PC-9 (cell line): ENCODE measurements at regions not wholly inside any gene's neighbourhood (a gene's known extent, or its start where the extent isn't known, plus 50 kb on each side); places are given as distances from the start of the nearest gene placed in this dataset.

ENCODE experiments used
- BruUV-seq: library from RNA; stranded (reverse); fragments of 400-500 nt; replicated peaks from 2 replicates; lab custom pipeline; 2021; lab: Mats Ljungman, UMichigan
- CTCF ChIA-PET: fragments of 300-600 bp; sonication (Branson Sonifier 250); formaldehyde crosslinking; loops from one replicate; lab custom pipeline; 2022; ENCODE audit warnings: antibody characterized with exemption; lab: Charles Lee
- POLR2A ChIA-PET: fragments of 300-600 bp; sonication (Branson Sonifier 250); formaldehyde crosslinking; loops from one replicate; lab custom pipeline; 2022; ENCODE audit warnings: antibody characterized with exemption; ENCODE audit not compliant: unreplicated experiment; lab: Charles Lee
- DNase-seq, 2 experiments: peaks; one replicate each; pipeline versions ENCODE4 v3.0.0 to v3.0.0-alpha.2; 2015 to 2022; ENCODE audit warnings: mixed read lengths in 1 of 2
- H2AFZ ChIP-seq: fragments of 200-600 bp; sonication (generic); 2 replicates; pipeline ENCODE4 v1.8.1; 2017; ENCODE audit warnings: antibody characterized with exemption
- H3F3A ChIP-seq: fragments of 200-600 bp; sonication (generic); 2 replicates; pipeline ENCODE4 v1.8.1; 2017; ENCODE audit warnings: antibody characterized with exemption, mild to moderate bottlenecking, low read depth; ENCODE audit not compliant: insufficient read depth
- H3K27ac ChIP-seq: fragments of 200-600 bp; sonication (generic); 2 replicates; pipeline ENCODE4 v1.6.1; 2016; ENCODE audit warnings: mixed run types
- H3K27me3 ChIP-seq: fragments of 200-600 bp; sonication (generic); 2 replicates; pipeline ENCODE4 v1.6.1; 2016; ENCODE audit warnings: low read depth, mixed run types; ENCODE audit not compliant: insufficient read depth
- H3K36me3 ChIP-seq: fragments of 200-600 bp; sonication (generic); 2 replicates; pipeline ENCODE4 v1.6.1; 2016; ENCODE audit warnings: low read depth, mixed run types
- H3K4me1 ChIP-seq: fragments of 200-600 bp; sonication (generic); replicated peaks from 2 replicates; pipeline ENCODE4 v1.6.1; 2016; ENCODE audit warnings: mixed run types; ENCODE audit not compliant: insufficient read depth
- H3K4me2 ChIP-seq: fragments of 200-600 bp; sonication (generic); 2 replicates; pipeline ENCODE4 v1.6.1; 2017; ENCODE audit warnings: mixed run types
- H3K4me3 ChIP-seq: fragments of 200-600 bp; sonication (generic); 2 replicates; pipeline ENCODE4 v1.6.1; 2016; ENCODE audit warnings: mixed run types
- H3K79me2 ChIP-seq: fragments of 200-600 bp; sonication (generic); 2 replicates; pipeline ENCODE4 v1.6.1; 2017; ENCODE audit warnings: low read depth, mixed run types
- H3K9me2 ChIP-seq: fragments of 200-600 bp; sonication (generic); 2 replicates; pipeline ENCODE4 v1.8.1; 2017; ENCODE audit warnings: mild to moderate bottlenecking; ENCODE audit not compliant: insufficient read depth
- H3K9me3 ChIP-seq: fragments of 200-600 bp; sonication (generic); 2 replicates; pipeline ENCODE4 v1.8.1; 2016; ENCODE audit warnings: low read depth; ENCODE audit not compliant: insufficient read depth
- H4K20me1 ChIP-seq: fragments of 200-600 bp; sonication (generic); 2 replicates; pipeline ENCODE4 v1.8.1; 2017; ENCODE audit not compliant: insufficient read depth
- CTCF ChIP-seq: fragments of 200-600 bp; sonication (generic); conservative IDR thresholded peaks from 2 replicates; pipeline ENCODE4 v1.6.1; 2017; ENCODE audit warnings: mixed run types, antibody characterized with exemption, mild to moderate bottlenecking, moderate library complexity
- EZH2 ChIP-seq: fragments of 200-600 bp; sonication (generic); IDR thresholded peaks from 2 replicates; pipeline ENCODE4 v1.8.0; 2017; ENCODE audit warnings: antibody characterized with exemption, low read depth
- intact Hi-C: fragments of 100-400 bp; cut with micrococcal nuclease; formaldehyde crosslinking; loops from one replicate; pipeline ENCODE4 v1.10.0; 2022; ENCODE audit not compliant: unreplicated experiment

- DNase-seq, result no peak
- H3K9me3 ChIP-seq, result no peaks in the 10 kb centered on the region
- no peaks in the 10 kb centered on the region for H3K27me3 ChIP-seq
- H3F3A ChIP-seq, result no peaks in the 10 kb centered on the region
- H3K4me1 ChIP-seq, result no peaks in the 10 kb centered on the region
- H3K9me2 ChIP-seq, result no peaks in the 10 kb centered on the region
- no TSS peak for BruUV-seq
- H4K20me1 ChIP-seq, result no peaks in the 10 kb centered on the region
- H3K36me3 ChIP-seq, result no peaks in the 10 kb centered on the region
- H3K4me2 ChIP-seq, result no peak overlapping the region
- H3K79me2 ChIP-seq, result no peaks in the 10 kb centered on the region
- TF ChIP-seq EZH2 (no peak), CTCF (no peak)
- ChIA-PET POLR2A (no interaction called here), CTCF (no interaction called here)
- no peak overlapping the region for H2AFZ ChIP-seq
- no peak overlapping the region for H3K4me3 ChIP-seq
- intact Hi-C loops, result no loop called here
- H3K27ac ChIP-seq, result no peak overlapping the region
Observed at GRCh38 chr15:91578511-91578910, 275.0 kb upstream of the SLCO3A1 start.

GRCh38 chr15:91584895-91585294 is 268.6 kb upstream of the SLCO3A1 start:
- Histone ChIP-seq H3K27me3 (no peaks in the 10 kb centered on the region), H2AFZ (no peak overlapping the region), H3K4me3 (no peak overlapping the region), H3K9me3 (no peaks in the 10 kb centered on the region), H3K36me3 (no peaks in the 10 kb centered on the region), H3K9me2 (no peaks in the 10 kb centered on the region), H3K4me1 (no peaks in the 10 kb centered on the region), H3K27ac (no peak overlapping the region), H4K20me1 (no peaks in the 10 kb centered on the region), H3K4me2 (no peak overlapping the region), H3K79me2 (no peaks in the 10 kb centered on the region), H3F3A (no peaks in the 10 kb centered on the region)
- ChIA-PET CTCF (no interaction called here), POLR2A (interaction anchor here (0.6 kb wide), 1 partner anchor 49 kb away, joined by 3 read pairs; no protein-coding TSS in a partner anchor)
- TF ChIP-seq CTCF, result no peak
- TF ChIP-seq EZH2, result no peak
- intact Hi-C loops, result no loop called here
- BruUV-seq, result no TSS peak
- no peak for DNase-seq

GRCh38 chr15:91586560-91586959 is 266.9 kb upstream of the SLCO3A1 start:
- intact Hi-C loops, result no loop called here
- DNase-seq, result no peak
- Histone ChIP-seq H3F3A (no peaks in the 10 kb centered on the region), H3K4me1 (no peaks in the 10 kb centered on the region), H2AFZ (no peak overlapping the region), H3K9me2 (no peaks in the 10 kb centered on the region), H3K4me3 (no peak overlapping the region), H3K27ac (no peak overlapping the region), H3K4me2 (no peak overlapping the region), H4K20me1 (no peaks in the 10 kb centered on the region), H3K9me3 (no peaks in the 10 kb centered on the region), H3K27me3 (no peaks in the 10 kb centered on the region), H3K36me3 (no peaks in the 10 kb centered on the region), H3K79me2 (no peaks in the 10 kb centered on the region)
- no TSS peak for BruUV-seq
- TF ChIP-seq EZH2 (no peak), CTCF (no peak)
- ChIA-PET CTCF (no interaction called here), POLR2A (no interaction called here)
